Small intestine (tissue), 7 donors: ENCODE measurements at regions not wholly inside any gene's neighbourhood (a gene's known extent, or its start where the extent isn't known, plus 50 kb on each side); places are given as distances from the start of the nearest gene placed in this dataset.
"Not testable (repeated sequence)": the region's sequence is repeated elsewhere in the genome, so short reads cannot be mapped to it uniquely, and the experiment has no call there.

ENCODE experiments used
- DNase-seq, 2 donors: peaks; one replicate each; pipeline versions ENCODE4 v3.0.0 to v3.0.0-alpha.2; 2013
- FAIRE-seq: peaks from 2 replicates; lab custom pipeline; 2012; peaks lifted over from hg19 to GRCh38; lab: Jason Lieb, UNC
- H3K27ac ChIP-seq, 3 donors: one replicate each; pipeline ENCODE4 v1.5.1; 2013; ENCODE audit warnings: low read length in 2 of 3, mild to moderate bottlenecking in 2 of 3, control low read depth in 1 of 3, inconsistent platforms in 1 of 3, low read depth in 1 of 3, moderate library complexity in 1 of 3
- H3K27me3 ChIP-seq, 3 donors: one replicate each; pipeline ENCODE4 v1.6.1; 2013; ENCODE audit warnings: low read length in 3 of 3, inconsistent platforms in 1 of 3; ENCODE audit not compliant: control insufficient read depth in 3 of 3, insufficient read depth in 3 of 3
- H3K36me3 ChIP-seq, 3 donors: one replicate each; pipeline ENCODE4 v1.6.1; 2013; ENCODE audit warnings: low read length in 3 of 3, inconsistent platforms in 1 of 3, low read depth in 1 of 3, mild to moderate bottlenecking in 1 of 3, moderate library complexity in 1 of 3; ENCODE audit not compliant: control insufficient read depth in 3 of 3, insufficient read depth in 2 of 3
- H3K4me1 ChIP-seq, 3 donors: one replicate each; pipeline ENCODE4 v1.6.1; 2013; ENCODE audit warnings: low read length in 2 of 3, inconsistent platforms in 1 of 3, low read depth in 1 of 3, mild to moderate bottlenecking in 1 of 3, moderate library complexity in 1 of 3; ENCODE audit not compliant: control insufficient read depth in 3 of 3, insufficient read depth in 2 of 3
- H3K4me3 ChIP-seq, 3 donors: one replicate each; pipeline ENCODE4 v1.5.1; 2013; ENCODE audit warnings: low read length in 3 of 3, control low read depth in 1 of 3, inconsistent platforms in 1 of 3, low read depth in 1 of 3, mild to moderate bottlenecking in 1 of 3, moderate library complexity in 1 of 3
- H3K9me3 ChIP-seq, 2 donors: one replicate each; pipeline ENCODE4 v1.6.1; 2013; ENCODE audit warnings: low read depth in 1 of 2, low read length in 1 of 2; ENCODE audit not compliant: control insufficient read depth in 2 of 2, insufficient read depth in 1 of 2
- WGBS, 3 donors: extraction: QIAGEN DNeasy Blood & Tissue Kit; methylation state at CpG; one replicate each; pipeline ENCODE4 v1.1.7; 2013; 5-methylcytosine and 5-hydroxymethylcytosine counted together
- donor health status: healthy with polysubstance abuse.
- donor health status: control.
- donor health status: control.
- donor health status: Bipolar disorder and iron deficiency.
- donor health status: healthy.

GRCh38 chr16:51239196-51239595 is 88.1 kb upstream of the SALL1 start:
- Histone ChIP-seq H3K27me3 (peaks cover 0 to 40% (median 6%) of the 10 kb centered on the region in 3 donors), H3K36me3 (no peaks in the 10 kb centered on the region), H3K4me1 (peaks cover 0 to 2% (median under 1%) of the 10 kb centered on the region in 3 donors), H3K4me3 (no peak overlapping the region), H3K27ac (no peak overlapping the region), H3K9me3 (no peaks in the 10 kb centered on the region)
- FAIRE-seq, result no peak
- 71 to 88% (median 76%) methylated on average over 2 of the region's 2 CpGs for WGBS, 3 donors
- DNase-seq, result no peak

DNA sequence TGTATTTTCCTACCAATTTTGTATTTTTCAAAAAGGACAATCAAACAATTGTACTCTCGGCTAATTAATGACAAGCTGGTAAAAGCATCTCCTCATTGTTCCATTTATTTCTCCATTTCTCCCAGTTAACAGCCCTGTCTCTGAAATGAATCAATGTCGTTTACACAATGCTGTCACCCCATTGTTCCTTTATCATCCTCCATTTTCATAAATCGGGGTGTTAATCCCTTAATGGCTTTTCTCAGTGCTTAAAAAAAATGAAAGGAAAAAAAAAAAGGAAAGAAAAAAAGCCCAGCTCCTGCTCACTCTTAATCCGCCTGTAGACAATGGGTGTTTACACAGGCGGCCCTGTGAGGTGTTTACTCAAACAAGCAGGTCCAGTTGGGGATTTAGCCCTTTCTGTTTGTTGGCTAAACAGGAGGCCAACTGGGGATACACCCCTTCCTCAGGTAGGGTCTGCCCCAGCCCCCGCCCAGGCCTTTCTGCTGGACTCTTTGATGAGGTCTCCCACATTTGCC is 86.8 kb upstream of the SALL1 start:
- H3K27me3 ChIP-seq, result peaks cover 0 to 44% (median 6%) of the 10 kb centered on the region in 3 donors

GRCh38 chr16:51237207-51237606 is 86.1 kb upstream of the SALL1 start:
- peaks cover 0 to 44% (median 6%) of the 10 kb centered on the region in 3 donors for H3K27me3 ChIP-seq

More for the DNA sequence above, 86.8 kb upstream of the SALL1 start:
- FAIRE-seq (no peak), DNase-seq (no peak)
- 10 to 36% (median 26%) methylated on average over 6 of the region's 6 CpGs for WGBS, 3 donors
- no peaks in the 10 kb centered on the region for H3K9me3 ChIP-seq
- H3K36me3 ChIP-seq, result no peaks in the 10 kb centered on the region
- H3K4me1 ChIP-seq, result peaks cover 0 to 2% (median 0%) of the 10 kb centered on the region in 3 donors
- no peak overlapping the region for H3K27ac ChIP-seq
- H3K4me3 ChIP-seq, result no peak overlapping the region

GRCh38 chr16:51236583-51236982 is 85.5 kb upstream of the SALL1 start:
- no peak overlapping the region for H3K27ac ChIP-seq
- H3K27me3 ChIP-seq, result peaks cover 0 to 42% (median 6%) of the 10 kb centered on the region in 3 donors
- DNase-seq (no peak), FAIRE-seq (no peak)
- no peaks in the 10 kb centered on the region for H3K9me3 ChIP-seq
- 8 to 25% (median 21%) methylated on average over 3 of the region's 3 CpGs for WGBS, 3 donors
- no peak overlapping the region for H3K4me3 ChIP-seq
- H3K36me3 ChIP-seq, result no peaks in the 10 kb centered on the region
- peaks cover 0 to 2% (median 0%) of the 10 kb centered on the region in 3 donors for H3K4me1 ChIP-seq

More at GRCh38 chr16:51237207-51237606, 86.1 kb upstream of the SALL1 start:
- Histone ChIP-seq H3K9me3 (no peaks in the 10 kb centered on the region), H3K4me3 (no peak overlapping the region), H3K4me1 (peaks cover 0 to 2% (median 0%) of the 10 kb centered on the region in 3 donors), H3K27ac (no peak overlapping the region), H3K36me3 (no peaks in the 10 kb centered on the region)
- WGBS, 3 donors, result 29 to 67% (median 45%) methylated on average over 2 of the region's 2 CpGs
- DNase-seq (no peak), FAIRE-seq (no peak)

- 53 to 74% (median 64%) methylated on average over 4 of the region's 4 CpGs for WGBS, 3 donors
- no peaks in the 10 kb centered on the region for H3K9me3 ChIP-seq
- H3K36me3 ChIP-seq, result no peaks in the 10 kb centered on the region
- peaks cover 0 to 2% (median 0%) of the 10 kb centered on the region in 3 donors for H3K4me1 ChIP-seq
- no peak for DNase-seq
- H3K27ac ChIP-seq, result no peak overlapping the region
- H3K27me3 ChIP-seq, result peaks cover 0 to 19% (median 0%) of the 10 kb centered on the region in 3 donors
- FAIRE-seq, result no peak
- no peak overlapping the region for H3K4me3 ChIP-seq
These were observed 80.6 kb upstream of the SALL1 start for GRCh38 chr16:51231702-51232101.

GRCh38 chr16:51230035-51230434 is 79.0 kb upstream of the SALL1 start:
- H3K27me3 ChIP-seq, result peaks cover 0 to 19% (median 0%) of the 10 kb centered on the region in 3 donors
- 52 to 84% (median 69%) methylated on average over 1 of the region's 1 CpG for WGBS, 3 donors
- FAIRE-seq, DNase-seq, H3K27ac ChIP-seq, H3K9me3 ChIP-seq, H3K36me3 ChIP-seq, H3K4me1 ChIP-seq, H3K4me3 ChIP-seq: not testable (repeated sequence)

GRCh38 chr16:51228097-51228659 is 77.1 kb upstream of the SALL1 start:
- FAIRE-seq, result no peak
- H3K4me3 ChIP-seq, result no peak overlapping the region
- H3K36me3 ChIP-seq, result no peaks in the 10 kb centered on the region
- H3K27ac ChIP-seq, result no peak overlapping the region
- WGBS, 3 donors, result 68 to 81% (median 79%) methylated on average over 8 of the region's 8 CpGs
- H3K27me3 ChIP-seq, result peaks cover 0 to 17% (median 0%) of the 10 kb centered on the region in 3 donors
- no peaks in the 10 kb centered on the region for H3K4me1 ChIP-seq
- H3K9me3 ChIP-seq, result no peaks in the 10 kb centered on the region
- no peak for DNase-seq

DNA sequence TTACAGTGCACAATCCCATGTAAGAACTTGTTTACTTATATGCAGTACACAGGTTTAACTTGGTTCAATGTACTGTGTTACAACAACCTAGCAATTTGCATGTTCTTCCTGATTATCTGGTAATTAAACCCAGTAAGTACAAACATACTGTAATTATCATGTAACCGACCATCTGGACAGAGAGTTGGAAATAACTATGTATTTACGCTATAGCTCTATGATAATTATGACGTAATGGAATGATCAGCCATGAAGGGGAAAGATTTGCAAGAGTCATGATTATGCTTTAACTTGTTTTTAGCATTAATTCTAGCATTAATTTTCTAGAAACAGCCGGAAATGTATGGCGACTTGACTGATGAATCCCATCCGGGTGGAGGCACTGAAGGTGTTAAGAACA is 74.8 kb upstream of the SALL1 start:
- Histone ChIP-seq H3K4me3 (no peak overlapping the region), H3K9me3 (no peaks in the 10 kb centered on the region), H3K36me3 (no peaks in the 10 kb centered on the region), H3K27me3 (peaks cover 0 to 3% (median 0%) of the 10 kb centered on the region in 3 donors), H3K27ac (no peak overlapping the region), H3K4me1 (no peaks in the 10 kb centered on the region)
- 67 to 71% (median 67%) methylated on average over 6 of the region's 6 CpGs for WGBS, 3 donors
- FAIRE-seq, result no peak
- no peak for DNase-seq
